ENCODE measurements at regions not wholly inside any gene's neighbourhood (a gene's known extent, or its start where the extent isn't known, plus 50 kb on each side); places are given as distances from the start of the nearest gene placed in this dataset.

GRCh38 chr4:62292911-62293310 is 1092.8 kb downstream of the ADGRL3 start:
- no peak for DNase-seq

- no peak for DNase-seq
Measured at GRCh38 chr4:62288808-62289541, 1088.8 kb downstream of the ADGRL3 start.

- DNase-seq, result no peak
Measured at GRCh38 chr4:62285026-62285425, 1084.9 kb downstream of the ADGRL3 start.

GRCh38 chr4:62279689-62280088 is 1079.6 kb downstream of the ADGRL3 start:
- no peak for DNase-seq

GRCh38 chr4:62275470-62275869 is 1075.3 kb downstream of the ADGRL3 start:
- DNase-seq, result no peak

GRCh38 chr4:62274782-62275181 is 1074.7 kb downstream of the ADGRL3 start:
- no peak for DNase-seq

- DNase-seq, result no peak
Measured at GRCh38 chr4:62271107-62271506, 1071.0 kb downstream of the ADGRL3 start.

GRCh38 chr4:62269918-62270317 is 1069.8 kb downstream of the ADGRL3 start:
- DNase-seq, result no peak

GRCh38 chr4:62263454-62263853 is 1063.3 kb downstream of the ADGRL3 start:
- DNase-seq, result no peak

GRCh38 chr4:62262676-62263075 is 1062.5 kb downstream of the ADGRL3 start:
- no peak for DNase-seq

GRCh38 chr4:62260254-62260653 is 1060.1 kb downstream of the ADGRL3 start:
- DNase-seq, result no peak

GRCh38 chr4:62256479-62256878 is 1056.4 kb downstream of the ADGRL3 start:
- no peak for DNase-seq

GRCh38 chr4:62252728-62253127 is 1052.6 kb downstream of the ADGRL3 start:
- DNase-seq, result no peak

GRCh38 chr4:62250100-62250499 is 1050.0 kb downstream of the ADGRL3 start:
- DNase-seq, result no peak

GRCh38 chr4:62243895-62244294 is 1043.8 kb downstream of the ADGRL3 start:
- no peak for DNase-seq

GRCh38 chr4:62235911-62236310 is 1035.8 kb downstream of the ADGRL3 start:
- DNase-seq, result no peak

GRCh38 chr4:62232814-62233213 is 1032.7 kb downstream of the ADGRL3 start:
- no peak for DNase-seq

GRCh38 chr4:62231994-62232393 is 1031.9 kb downstream of the ADGRL3 start:
- no peak for DNase-seq

- DNase-seq, result no peak
Measured at GRCh38 chr4:62226082-62226481, 1026.0 kb downstream of the ADGRL3 start.

GRCh38 chr4:62222121-62222520 is 1022.0 kb downstream of the ADGRL3 start:
- no peak for DNase-seq

GRCh38 chr4:62210486-62210885 is 1010.4 kb downstream of the ADGRL3 start:
- DNase-seq, result no peak

- no peak for DNase-seq
Measured at GRCh38 chr4:62209757-62210485, 1009.8 kb downstream of the ADGRL3 start.

GRCh38 chr4:62208921-62209320 is 1008.8 kb downstream of the ADGRL3 start:
- DNase-seq, result no peak

- no peak for DNase-seq
Measured at GRCh38 chr4:62204136-62204535, 1004.0 kb downstream of the ADGRL3 start.
